Naive thymus-derived CD4-positive, alpha-beta T cell (primary cell): ENCODE measurements at regions not wholly inside any gene's neighbourhood (a gene's known extent, or its start where the extent isn't known, plus 50 kb on each side); places are given as distances from the start of the nearest gene placed in this dataset.

Experiments
- ATAC-seq: fragments of 150-1000 bp; cut with Tn5 transposase; 2 replicates; pipeline ENCODE4 v1.10.0; 2021; ENCODE audit warnings: mild to moderate bottlenecking, moderate library complexity
- CTCF ChIA-PET: fragments of 350-600 bp; sonication (Branson Sonifier 250); formaldehyde crosslinking; loops from one replicate; lab custom pipeline; 2021; ENCODE audit warnings: antibody characterized with exemption; lab: Charles Lee
- POLR2A ChIA-PET: fragments of 350-600 bp; sonication (Branson Sonifier 250); formaldehyde crosslinking; loops from one replicate; lab custom pipeline; 2021; ENCODE audit warnings: antibody characterized with exemption, inconsistent platforms; lab: Charles Lee
- DNase-seq, 9 donors: peaks; one replicate each; pipeline versions ENCODE4 v3.0.0 to v3.0.0-alpha.2; 2020 to 2022; ENCODE audit warnings: mixed read lengths in 1 of 9
- H3K27ac ChIP-seq: one replicate; pipeline ENCODE4 v1.7.0; 2013; ENCODE audit warnings: mild to moderate bottlenecking, low read depth, low read length, moderate library complexity
- H3K27me3 ChIP-seq, 2 donors: one replicate each; pipeline ENCODE4 v1.7.0; 2013; ENCODE audit warnings: low read length in 2 of 2, mild to moderate bottlenecking in 2 of 2, moderate library complexity in 2 of 2; ENCODE audit not compliant: control insufficient read depth in 2 of 2, insufficient read depth in 2 of 2
- H3K36me3 ChIP-seq, 3 experiments: 1 replicate in 2 of 3; 2 replicates in 1 of 3; pipeline ENCODE4 v1.7.0; 2013; ENCODE audit warnings: low read length in 3 of 3, mild to moderate bottlenecking in 3 of 3, moderate library complexity in 1 of 3; ENCODE audit not compliant: insufficient read depth in 3 of 3, control insufficient read depth in 2 of 3
- H3K4me1 ChIP-seq, 2 donors: one replicate each; pipeline ENCODE4 v1.7.0; 2013; ENCODE audit warnings: low read length in 2 of 2, mild to moderate bottlenecking in 2 of 2, moderate library complexity in 1 of 2; ENCODE audit not compliant: control insufficient read depth in 2 of 2, insufficient read depth in 2 of 2
- H3K4me3 ChIP-seq: 2 replicates; pipeline ENCODE4 v1.7.0; 2013; ENCODE audit warnings: mild to moderate bottlenecking, low read length
- H3K9me3 ChIP-seq, 3 experiments: 1 replicate in 2 of 3; 2 replicates in 1 of 3; pipeline ENCODE4 v1.7.0; 2013; ENCODE audit warnings: low read length in 3 of 3; ENCODE audit not compliant: control insufficient read depth in 2 of 3
- H3K27ac Mint-ChIP-seq, 9 donors: one replicate each; pipeline ENCODE4 v1.8.0; 2020 to 2022; ENCODE audit warnings: mixed read lengths in 9 of 9, mild to moderate bottlenecking in 8 of 9, moderate library complexity in 5 of 9, inconsistent platforms in 2 of 9
- H3K27me3 Mint-ChIP-seq, 5 donors: one replicate each; pipeline ENCODE4 v1.8.0; 2021 to 2022; ENCODE audit warnings: mixed read lengths in 5 of 5, mild to moderate bottlenecking in 1 of 5
- H3K36me3 Mint-ChIP-seq, 5 donors: one replicate each; pipeline ENCODE4 v1.8.0; 2020 to 2022; ENCODE audit warnings: mixed read lengths in 5 of 5, mild to moderate bottlenecking in 3 of 5, inconsistent platforms in 1 of 5
- H3K4me1 Mint-ChIP-seq, 7 donors: one replicate each; pipeline ENCODE4 v1.8.0; 2020 to 2022; ENCODE audit warnings: mixed read lengths in 7 of 7, mild to moderate bottlenecking in 3 of 7, inconsistent platforms in 1 of 7
- H3K4me3 Mint-ChIP-seq, 10 donors: one replicate each; pipeline ENCODE4 v1.8.0; 2020 to 2022; ENCODE audit warnings: mild to moderate bottlenecking in 10 of 10, mixed read lengths in 10 of 10, moderate library complexity in 6 of 10, inconsistent platforms in 2 of 10
- H3K9me3 Mint-ChIP-seq, 11 donors: one replicate each; pipeline ENCODE4 v1.8.0; 2020 to 2022; ENCODE audit warnings: mixed read lengths in 11 of 11, mild to moderate bottlenecking in 4 of 11, inconsistent platforms in 1 of 11, moderate library complexity in 1 of 11
- intact Hi-C, 2 donors: fragments of 100-400 bp; cut with micrococcal nuclease; formaldehyde crosslinking; loops; one replicate each; pipeline ENCODE4 v1.15.1; 2023

GRCh38 chr6:113281014-113281413 lies 576.1 kb upstream of the MARCKS start:
- no peaks in the 10 kb centered on the region for H3K27me3 Mint-ChIP-seq
- ChIA-PET CTCF (no interaction called here), POLR2A (no interaction called here)
- H3K36me3 Mint-ChIP-seq: no peaks in the 10 kb centered on the region
- Histone ChIP-seq H3K9me3 (no peaks in the 10 kb centered on the region), H3K4me1 (no peaks in the 10 kb centered on the region), H3K27ac (no peak overlapping the region), H3K27me3 (no peaks in the 10 kb centered on the region), H3K36me3 (no peaks in the 10 kb centered on the region), H3K4me3 (no peak overlapping the region)
- DNase-seq (no peak), ATAC-seq (no peak)
- H3K9me3 Mint-ChIP-seq: peaks cover 0 to 17% (median 2%) of the 10 kb centered on the region in 11 donors
- no peaks in the 10 kb centered on the region for H3K4me1 Mint-ChIP-seq
- no peak overlapping the region for H3K4me3 Mint-ChIP-seq
- intact Hi-C loops: no loop called here
- no peak overlapping the region for H3K27ac Mint-ChIP-seq

DNA sequence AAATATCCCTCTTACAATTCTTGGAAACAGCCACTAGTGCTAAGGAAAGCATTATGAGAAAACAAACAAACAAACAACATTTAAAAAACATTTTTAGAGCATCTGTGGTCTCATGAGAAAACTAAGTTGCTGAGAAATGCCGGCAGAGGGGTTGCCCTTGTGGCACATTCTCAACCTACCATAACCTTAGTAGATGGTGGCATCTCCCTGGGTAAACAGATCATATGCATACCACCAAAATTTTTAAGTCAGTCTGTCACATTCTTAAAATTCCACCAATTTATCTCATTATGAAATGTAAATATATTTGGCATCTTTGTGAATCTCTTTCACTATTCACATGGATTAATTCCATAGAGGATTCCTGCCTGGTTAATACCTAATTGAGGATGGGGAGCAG lies 575.7 kb upstream of the MARCKS start:
- ATAC-seq (no peak), DNase-seq (no peak)
- H3K4me3 ChIP-seq: no peak overlapping the region
- Mint-ChIP-seq H3K9me3 (peaks cover 0 to 17% (median 2%) of the 10 kb centered on the region in 11 donors), H3K27me3 (no peaks in the 10 kb centered on the region), H3K4me3 (no peak overlapping the region), H3K36me3 (no peaks in the 10 kb centered on the region), H3K27ac (no peak overlapping the region), H3K4me1 (no peaks in the 10 kb centered on the region)
- intact Hi-C loops: no loop called here
- no peaks in the 10 kb centered on the region for H3K9me3 ChIP-seq
- no peaks in the 10 kb centered on the region for H3K36me3 ChIP-seq
- H3K27me3 ChIP-seq: no peaks in the 10 kb centered on the region
- H3K27ac ChIP-seq: no peak overlapping the region
- POLR2A ChIA-PET: no interaction called here
- CTCF ChIA-PET: no interaction called here
- H3K4me1 ChIP-seq: no peaks in the 10 kb centered on the region

GRCh38 chr6:113287396-113287795 lies 569.7 kb upstream of the MARCKS start:
- CTCF ChIA-PET: no interaction called here
- ATAC-seq (no peak), DNase-seq (no peak)
- Histone ChIP-seq H3K4me3 (no peak overlapping the region), H3K9me3 (peaks cover 0 to 4% (median 0%) of the 10 kb centered on the region in 3 experiments), H3K36me3 (no peaks in the 10 kb centered on the region), H3K4me1 (no peaks in the 10 kb centered on the region), H3K27ac (no peak overlapping the region), H3K27me3 (no peaks in the 10 kb centered on the region)
- intact Hi-C loops: no loop called here
- POLR2A ChIA-PET: no interaction called here
- Mint-ChIP-seq H3K4me3 (no peak overlapping the region), H3K36me3 (no peaks in the 10 kb centered on the region), H3K4me1 (no peaks in the 10 kb centered on the region), H3K27ac (no peak overlapping the region), H3K27me3 (no peaks in the 10 kb centered on the region), H3K9me3 (peaks cover 0 to 25% (median 4%) of the 10 kb centered on the region in 11 donors)

DNA sequence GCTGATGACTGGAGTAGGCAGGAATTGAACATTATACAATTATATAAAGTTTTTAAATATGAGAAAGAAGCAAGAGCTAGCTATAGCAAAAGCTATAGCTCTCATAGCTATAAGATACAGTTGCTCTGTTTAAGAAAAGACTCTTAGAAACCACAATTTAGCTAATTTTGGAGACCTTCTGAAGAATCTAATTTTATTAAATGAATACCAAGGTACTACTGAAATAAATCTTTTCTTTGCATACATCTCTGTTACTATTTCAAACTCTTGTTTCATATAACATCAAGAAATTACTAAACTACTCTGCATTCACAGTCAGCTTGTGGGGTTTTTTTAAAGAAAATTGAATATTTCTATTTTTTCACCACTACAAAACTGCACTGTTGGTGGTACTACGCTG lies 568.7 kb upstream of the MARCKS start:
- H3K36me3 ChIP-seq: no peaks in the 10 kb centered on the region
- no peaks in the 10 kb centered on the region for H3K27me3 ChIP-seq
- no peak overlapping the region for H3K4me3 Mint-ChIP-seq
- H3K9me3 Mint-ChIP-seq: peaks cover 0 to 21% (median 4%) of the 10 kb centered on the region in 11 donors
- peaks cover 0 to 4% (median 0%) of the 10 kb centered on the region in 3 experiments for H3K9me3 ChIP-seq
- no peaks in the 10 kb centered on the region for H3K27me3 Mint-ChIP-seq
- ChIA-PET CTCF (no interaction called here), POLR2A (no interaction called here)
- no peak overlapping the region for H3K27ac ChIP-seq
- H3K4me1 ChIP-seq: no peaks in the 10 kb centered on the region
- ATAC-seq (no peak), DNase-seq (no peak)
- H3K4me1 Mint-ChIP-seq: no peaks in the 10 kb centered on the region
- intact Hi-C loops: no loop called here
- H3K36me3 Mint-ChIP-seq: no peaks in the 10 kb centered on the region
- no peak overlapping the region for H3K27ac Mint-ChIP-seq
- H3K4me3 ChIP-seq: no peak overlapping the region

DNA sequence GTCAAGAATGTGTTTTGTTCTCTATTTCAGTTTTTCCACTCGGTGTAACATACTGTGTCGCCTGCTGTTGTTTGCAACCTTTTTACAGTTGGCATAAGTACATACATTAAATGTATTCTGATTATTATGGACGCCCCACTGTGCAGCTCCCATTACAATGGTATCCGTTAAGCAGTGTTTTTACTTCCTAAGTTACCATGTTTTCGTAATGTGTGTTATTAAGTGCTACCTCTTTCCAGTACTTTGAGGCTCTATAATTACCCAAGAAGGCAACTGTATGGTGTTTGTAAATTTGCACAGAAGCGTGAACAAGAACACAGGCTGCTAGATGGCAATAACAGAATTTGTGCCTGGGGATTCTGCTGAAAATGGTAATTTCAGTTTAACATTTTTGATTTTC lies 568.0 kb upstream of the MARCKS start:
- CTCF ChIA-PET: no interaction called here

DNA sequence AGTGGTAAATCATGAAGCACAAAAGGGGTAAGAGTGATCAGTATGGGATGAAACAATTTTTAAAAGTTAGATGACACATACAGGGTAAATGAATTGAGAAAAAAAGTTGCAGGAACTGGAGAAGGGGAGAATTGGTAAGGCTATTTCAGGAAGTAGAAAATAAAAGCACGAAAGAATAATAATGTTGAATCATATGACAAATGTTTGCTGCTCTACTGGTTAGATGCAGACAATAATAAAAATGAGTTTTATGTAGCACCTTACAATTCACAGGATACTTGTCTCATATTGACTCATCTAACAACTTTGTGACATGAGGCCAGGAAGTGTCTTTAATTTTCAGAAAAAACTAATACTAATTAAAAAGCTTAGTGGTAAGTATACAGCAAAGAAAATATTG lies 566.5 kb upstream of the MARCKS start:
- ChIA-PET CTCF (no interaction called here), POLR2A (no interaction called here)

More for the DNA sequence above, 568.0 kb upstream of the MARCKS start:
- Mint-ChIP-seq H3K4me3 (no peak overlapping the region), H3K36me3 (no peaks in the 10 kb centered on the region), H3K27ac (no peak overlapping the region), H3K4me1 (no peaks in the 10 kb centered on the region), H3K27me3 (no peaks in the 10 kb centered on the region), H3K9me3 (peaks cover 0 to 21% (median 4%) of the 10 kb centered on the region in 11 donors)
- H3K27me3 ChIP-seq: no peaks in the 10 kb centered on the region
- no peak overlapping the region for H3K4me3 ChIP-seq
- ATAC-seq (no peak), DNase-seq (no peak)
- intact Hi-C loops: no loop called here
- POLR2A ChIA-PET: no interaction called here
- no peaks in the 10 kb centered on the region for H3K36me3 ChIP-seq
- H3K4me1 ChIP-seq: no peaks in the 10 kb centered on the region
- no peak overlapping the region for H3K27ac ChIP-seq
- H3K9me3 ChIP-seq: peaks cover 0 to 4% (median 0%) of the 10 kb centered on the region in 3 experiments

DNA sequence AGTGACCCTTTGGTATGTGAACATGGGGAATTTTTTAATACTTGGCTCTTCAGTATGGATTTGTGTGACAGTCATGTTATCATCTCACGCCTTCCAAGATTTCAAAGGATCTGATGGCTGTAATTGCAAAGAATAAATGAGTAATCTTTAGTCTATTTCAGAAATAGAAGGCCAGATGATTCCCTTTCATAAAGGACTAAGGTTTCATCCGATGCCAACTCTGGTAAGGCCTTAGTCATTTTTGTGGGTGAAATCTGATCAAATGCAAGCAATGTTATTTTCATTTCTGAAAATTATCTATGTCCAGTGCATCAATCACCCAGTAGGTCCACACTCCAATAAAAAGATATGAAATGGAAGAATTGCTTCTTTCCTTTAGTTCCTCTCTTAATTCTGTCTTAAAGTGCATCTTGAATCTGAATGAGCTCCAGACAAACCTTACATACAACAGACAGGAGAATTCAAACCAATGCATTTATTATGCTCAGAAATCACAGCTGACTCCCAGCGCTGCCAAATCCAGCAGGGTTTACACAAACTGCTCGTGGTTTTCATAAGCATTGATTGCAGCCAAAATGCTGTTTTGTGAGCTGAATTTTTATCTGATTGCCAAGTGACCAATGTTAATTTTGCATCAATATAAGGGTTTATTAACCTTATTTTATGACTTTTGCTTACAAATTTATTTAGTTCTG lies 565.2 kb upstream of the MARCKS start:
- no peak overlapping the region for H3K27ac Mint-ChIP-seq
- POLR2A ChIA-PET: no interaction called here
- peaks cover 0 to under 1% (median 0%) of the 10 kb centered on the region in 3 experiments for H3K9me3 ChIP-seq

More for the DNA sequence above, 566.5 kb upstream of the MARCKS start:
- H3K36me3 ChIP-seq: no peaks in the 10 kb centered on the region
- peaks cover 0 to 15% (median 4%) of the 10 kb centered on the region in 11 donors for H3K9me3 Mint-ChIP-seq
- H3K4me1 Mint-ChIP-seq: no peaks in the 10 kb centered on the region
- H3K27me3 Mint-ChIP-seq: no peaks in the 10 kb centered on the region
- no peaks in the 10 kb centered on the region for H3K36me3 Mint-ChIP-seq
- no peak overlapping the region for H3K27ac Mint-ChIP-seq
- H3K27me3 ChIP-seq: no peaks in the 10 kb centered on the region
- no peak overlapping the region for H3K4me3 Mint-ChIP-seq
- no peaks in the 10 kb centered on the region for H3K4me1 ChIP-seq
- no peak for ATAC-seq
- DNase-seq: no peak
- peaks cover 0 to 4% (median 0%) of the 10 kb centered on the region in 3 experiments for H3K9me3 ChIP-seq
- intact Hi-C loops: no loop called here
- H3K27ac ChIP-seq: no peak overlapping the region
- no peak overlapping the region for H3K4me3 ChIP-seq

More for the DNA sequence above, 565.2 kb upstream of the MARCKS start:
- H3K27ac ChIP-seq: no peak overlapping the region
- Mint-ChIP-seq H3K36me3 (no peaks in the 10 kb centered on the region), H3K9me3 (peaks cover 0 to 7% (median 1%) of the 10 kb centered on the region in 11 donors), H3K4me1 (no peaks in the 10 kb centered on the region), H3K27me3 (no peaks in the 10 kb centered on the region), H3K4me3 (no peak overlapping the region)
- ATAC-seq (no peak), DNase-seq (no peak)
- no peak overlapping the region for H3K4me3 ChIP-seq
- CTCF ChIA-PET: interaction anchor here (0.7 kb wide), 1 partner anchor 697 kb away, joined by 3 read pairs; no protein-coding TSS in a partner anchor
- intact Hi-C loops: no loop called here
- no peaks in the 10 kb centered on the region for H3K27me3 ChIP-seq
- no peaks in the 10 kb centered on the region for H3K36me3 ChIP-seq
- no peaks in the 10 kb centered on the region for H3K4me1 ChIP-seq
